ACHN (cell line): ENCODE measurements at regions not wholly inside any gene's neighbourhood (a gene's known extent, or its start where the extent isn't known, plus 50 kb on each side); places are given as distances from the start of the nearest gene placed in this dataset.

Source experiments
- DNase-seq: peaks from one replicate; pipeline ENCODE4 v3.0.0-alpha.2; 2015
- in situ Hi-C: cut with HindIII; loops from 2 replicates; pipeline ENCODE4 v1.10.0; 2017; ENCODE audit warnings: low sequenced_read_pairs, low pct_ligation_motif_present, low pct_unique_long_range_greater_than_20kb

GRCh38 chr7:31284106-31284505 is 56.4 kb downstream of the NEUROD6 start:
- in situ Hi-C loops = no loop called here
- no peak for DNase-seq

- in situ Hi-C loops = no loop called here
Measured at GRCh38 chr7:31271641-31272405, 68.7 kb downstream of the NEUROD6 start.

GRCh38 chr7:31267486-31267885 is 73.0 kb downstream of the NEUROD6 start:
- in situ Hi-C loops = no loop called here
- no peak for DNase-seq

More at GRCh38 chr7:31271641-31272405, 68.7 kb downstream of the NEUROD6 start:
- DNase-seq = no peak

GRCh38 chr7:31263338-31263737 is 77.2 kb downstream of the NEUROD6 start:
- in situ Hi-C loops = no loop called here

GRCh38 chr7:31261341-31261740 is 79.2 kb downstream of the NEUROD6 start:
- in situ Hi-C loops = no loop called here

More at GRCh38 chr7:31263338-31263737, 77.2 kb downstream of the NEUROD6 start:
- no peak for DNase-seq

GRCh38 chr7:31260851-31261250 is 79.7 kb downstream of the NEUROD6 start:
- no peak for DNase-seq
- in situ Hi-C loops = no loop called here

More at GRCh38 chr7:31261341-31261740, 79.2 kb downstream of the NEUROD6 start:
- DNase-seq = no peak

GRCh38 chr7:31258391-31258790 is 82.1 kb downstream of the NEUROD6 start:
- no peak for DNase-seq
- in situ Hi-C loops = no loop called here

- in situ Hi-C loops = no loop called here
- no peak for DNase-seq
Measured at GRCh38 chr7:31256506-31256905, 84.0 kb downstream of the NEUROD6 start.

- in situ Hi-C loops = no loop called here
- DNase-seq = no peak
Measured at GRCh38 chr7:31254926-31255325, 85.6 kb downstream of the NEUROD6 start.

GRCh38 chr7:31253532-31253931 is 87.0 kb downstream of the NEUROD6 start:
- in situ Hi-C loops = no loop called here
- no peak for DNase-seq

GRCh38 chr7:31251441-31251840 is 89.1 kb downstream of the NEUROD6 start:
- in situ Hi-C loops = no loop called here
- DNase-seq = no peak

- DNase-seq = no peak
- in situ Hi-C loops = no loop called here
Measured at GRCh38 chr7:31249671-31250070, 90.9 kb downstream of the NEUROD6 start.

- in situ Hi-C loops = no loop called here
- no peak for DNase-seq
Measured at GRCh38 chr7:31236868-31237267, 103.7 kb downstream of the NEUROD6 start.

- in situ Hi-C loops = no loop called here
- DNase-seq = no peak
Measured at GRCh38 chr7:31234836-31235605, 105.5 kb downstream of the NEUROD6 start.

GRCh38 chr7:31228957-31229356 is 111.6 kb downstream of the NEUROD6 start:
- no peak for DNase-seq

GRCh38 chr7:31214751-31215150 is 125.8 kb downstream of the NEUROD6 start:
- in situ Hi-C loops = no loop called here
- DNase-seq = no peak

More at GRCh38 chr7:31228957-31229356, 111.6 kb downstream of the NEUROD6 start:
- in situ Hi-C loops = no loop called here

- DNase-seq = no peak
- in situ Hi-C loops = no loop called here
Measured at GRCh38 chr7:31211281-31211680, 129.2 kb downstream of the NEUROD6 start.

- no peak for DNase-seq
- in situ Hi-C loops = no loop called here
Measured at GRCh38 chr7:31204071-31204470, 136.5 kb downstream of the NEUROD6 start.

- in situ Hi-C loops = no loop called here
- DNase-seq = no peak
Measured at GRCh38 chr7:31203551-31203950, 137.0 kb downstream of the NEUROD6 start.

- in situ Hi-C loops = no loop called here
- DNase-seq = no peak
Measured at GRCh38 chr7:31202801-31203200, 137.7 kb downstream of the NEUROD6 start.
